RKO (cell line): ENCODE measurements at regions not wholly inside any gene's neighbourhood (a gene's known extent, or its start where the extent isn't known, plus 50 kb on each side); places are given as distances from the start of the nearest gene placed in this dataset.
A peak's percentile ranks its signal among the peaks of the same experiment; 100 is the strongest.
"Not testable (repeated sequence)": the region's sequence is repeated elsewhere in the genome, so short reads cannot be mapped to it uniquely, and the experiment has no call there.

Experiments
- DNase-seq: peaks from one replicate; pipeline ENCODE4 v3.0.0-alpha.2; 2016; ENCODE audit warnings: low spot score

DNA sequence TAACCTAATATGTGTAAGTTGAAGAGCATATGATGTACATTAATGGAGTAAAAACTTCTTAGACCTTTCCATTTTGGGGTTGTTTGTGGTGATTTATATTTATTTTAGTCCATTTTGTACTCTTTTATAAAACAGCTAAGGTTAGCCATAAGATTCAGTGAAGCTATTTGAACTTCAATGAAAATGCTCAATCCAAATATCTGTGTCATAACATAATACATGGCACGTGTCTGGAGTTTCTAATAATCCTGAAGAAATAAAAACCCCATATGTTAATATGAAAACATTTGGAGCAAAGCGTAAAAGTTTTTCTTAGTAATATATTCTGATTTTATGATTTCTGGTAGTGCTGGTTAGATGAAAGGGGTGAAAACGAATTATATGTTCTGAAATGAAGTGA is 1729.7 kb downstream of the PCDH9 start:
- no peak for DNase-seq

DNA sequence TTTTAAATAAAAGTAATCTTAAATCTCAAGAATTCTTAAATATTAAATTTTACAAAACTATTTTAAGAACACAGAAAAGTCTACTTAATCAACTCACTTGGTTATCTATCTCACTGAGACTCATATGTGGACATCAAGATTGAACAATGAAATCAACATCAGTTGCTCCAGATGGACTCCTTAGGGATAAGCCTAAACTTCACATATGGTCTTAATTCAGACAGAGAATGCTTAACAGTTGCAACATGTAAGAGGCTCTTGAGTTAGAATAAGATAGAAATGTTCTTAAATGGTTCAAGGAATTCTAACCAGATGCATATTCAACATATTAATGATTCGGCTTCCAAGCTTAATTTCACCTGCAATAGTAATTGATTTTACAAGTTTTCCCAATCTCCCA is 1730.9 kb downstream of the PCDH9 start:
- no peak for DNase-seq

DNA sequence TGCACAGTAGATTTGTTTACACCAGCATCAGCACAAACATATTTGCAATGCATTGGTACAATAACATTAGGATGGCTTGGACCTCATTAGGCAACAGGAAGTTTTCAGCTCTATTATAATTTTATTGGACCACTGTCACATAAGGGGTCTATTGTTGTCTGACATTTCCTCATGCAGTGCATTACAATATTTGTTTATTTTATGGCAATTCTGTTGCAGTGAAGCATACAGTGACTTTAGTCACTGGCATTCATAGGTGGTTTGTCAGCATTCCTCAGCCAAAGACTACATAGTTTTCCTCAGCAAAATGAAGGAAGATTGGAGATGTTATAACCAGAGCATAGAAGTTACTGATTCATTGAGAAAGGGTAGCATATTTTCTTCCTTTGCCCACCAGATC is 1732.9 kb downstream of the PCDH9 start:
- peak; percentile 28 for DNase-seq

DNA sequence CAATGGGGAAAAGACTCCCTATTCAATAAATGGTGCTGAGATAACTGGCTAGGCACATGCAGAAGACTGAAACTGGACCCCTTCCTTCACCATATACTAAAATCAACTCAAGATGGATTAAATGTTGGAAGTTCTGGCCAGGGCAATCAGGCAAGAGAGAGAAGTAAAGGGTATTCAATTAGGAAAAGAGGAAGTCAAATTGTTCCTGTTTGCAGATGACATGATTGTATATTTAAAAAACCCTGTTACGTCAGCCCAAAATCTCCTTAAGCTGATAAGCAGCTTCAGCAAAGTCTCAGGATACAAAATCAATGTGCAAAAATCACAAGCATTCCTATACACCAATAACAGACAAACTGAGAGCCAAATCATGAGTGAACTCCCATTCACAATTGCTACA is 1739.4 kb downstream of the PCDH9 start:
- DNase-seq, result not testable (repeated sequence)

DNA sequence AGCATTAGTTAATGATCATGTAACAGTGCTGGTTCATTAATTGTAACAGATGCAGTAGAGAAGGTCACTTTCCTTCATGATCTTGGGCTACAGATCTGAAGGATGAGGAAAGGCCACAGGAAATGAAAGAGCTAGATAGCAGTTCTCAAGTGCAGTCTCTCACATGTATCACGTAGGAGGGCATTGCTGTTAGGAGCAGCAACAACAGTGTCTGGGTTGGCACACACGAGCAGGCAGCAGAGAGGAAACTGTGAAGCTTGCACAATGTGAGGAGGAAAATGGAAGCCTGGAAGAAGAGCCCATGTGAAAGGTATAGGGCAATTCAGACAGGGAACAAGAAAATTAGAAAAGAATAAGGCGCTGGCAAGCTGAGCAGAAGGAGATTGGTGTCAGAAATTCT is 1741.5 kb downstream of the PCDH9 start:
- no peak for DNase-seq

DNA sequence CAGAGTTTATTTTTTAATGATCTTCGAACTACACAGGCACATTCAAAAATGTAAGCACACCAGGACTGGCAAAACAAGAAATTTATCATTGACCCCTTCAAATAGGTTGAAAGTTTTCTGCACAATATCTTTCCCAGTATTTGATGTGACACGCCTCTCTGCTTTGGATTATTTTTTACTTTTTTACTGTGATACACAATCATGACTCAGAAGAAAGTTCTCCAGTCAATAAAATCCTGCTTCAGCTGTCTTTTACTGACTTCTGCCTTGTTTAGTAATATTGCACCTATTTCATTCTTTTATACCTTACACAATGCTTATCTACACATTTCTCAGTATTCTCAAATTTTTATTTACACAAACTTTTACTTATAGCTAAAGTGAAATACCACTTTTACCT is 1750.4 kb downstream of the PCDH9 start:
- DNase-seq, result no peak

DNA sequence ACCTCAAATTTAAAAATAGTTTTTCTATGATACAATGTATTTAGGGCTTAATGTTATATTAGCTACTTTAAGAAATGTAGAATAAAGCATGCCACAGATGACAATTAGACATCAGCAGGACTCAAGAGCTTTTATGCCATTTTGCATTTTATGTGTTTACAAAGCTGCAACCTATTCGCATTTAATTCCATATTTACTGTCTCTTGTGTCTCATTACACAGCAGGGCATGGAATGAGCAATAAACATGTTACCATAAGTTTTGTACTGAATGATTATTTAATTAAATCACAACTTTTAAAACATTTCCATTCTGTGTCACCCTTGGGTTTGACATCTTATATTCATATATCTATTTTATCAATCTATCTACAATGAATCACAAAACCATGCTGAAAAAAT is 1756.9 kb downstream of the PCDH9 start:
- DNase-seq, result no peak

DNA sequence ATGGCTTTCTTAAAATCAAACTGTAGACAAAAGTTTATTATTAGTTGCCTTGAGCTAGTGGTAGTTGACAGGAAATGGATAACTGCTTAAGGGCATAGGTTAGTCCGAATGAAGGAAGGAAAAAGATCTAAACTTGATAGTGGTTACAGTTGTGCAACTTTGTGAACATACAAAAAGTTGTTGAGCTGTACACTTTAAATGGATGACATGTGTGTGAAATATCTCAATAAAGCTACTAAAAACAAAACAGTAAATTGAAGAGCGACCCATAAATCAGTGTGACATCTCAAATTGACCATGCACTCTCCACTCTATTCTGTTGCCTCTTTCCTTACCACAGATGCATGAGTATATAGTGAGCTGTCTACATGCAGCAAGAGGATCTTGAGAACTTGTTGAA is 1757.8 kb downstream of the PCDH9 start:
- no peak for DNase-seq

DNA sequence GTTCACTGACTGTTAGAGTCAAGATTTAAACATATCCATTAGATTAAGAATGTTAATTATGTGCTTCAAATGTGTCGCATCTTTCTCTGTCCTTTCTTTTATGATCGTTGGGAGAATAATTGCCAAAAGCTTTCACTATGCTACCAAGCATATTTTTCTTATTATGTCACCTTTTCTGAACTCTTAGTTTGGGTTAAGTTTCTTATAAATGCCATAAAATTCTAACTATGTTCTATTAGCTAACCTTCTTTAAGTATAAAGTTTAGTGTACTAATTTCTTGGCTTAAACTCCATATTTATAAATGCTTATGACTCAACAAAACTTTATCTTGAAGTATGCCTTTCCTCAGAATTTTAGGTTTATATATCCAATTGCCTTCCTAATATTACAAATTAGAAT is 1759.4 kb downstream of the PCDH9 start:
- no peak for DNase-seq

DNA sequence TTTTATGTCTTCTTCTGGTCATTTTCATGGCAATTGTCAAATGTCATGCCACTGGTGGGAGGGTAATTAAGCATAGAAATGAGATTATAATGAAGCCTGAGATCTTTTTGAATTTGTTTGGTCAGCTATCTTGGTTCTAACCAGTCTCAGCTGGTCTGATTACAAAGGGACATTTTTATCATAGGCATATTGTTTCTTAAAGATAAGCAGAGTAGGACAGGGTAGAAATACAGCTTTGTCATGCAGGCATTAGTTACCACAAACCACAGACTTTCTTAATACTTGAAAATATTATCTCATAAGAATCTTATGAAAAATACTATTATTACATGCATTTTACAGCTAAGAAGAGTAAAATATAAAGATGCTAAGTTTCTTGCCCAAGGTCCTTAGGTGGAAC is 1761.5 kb downstream of the PCDH9 start:
- DNase-seq, result no peak

DNA sequence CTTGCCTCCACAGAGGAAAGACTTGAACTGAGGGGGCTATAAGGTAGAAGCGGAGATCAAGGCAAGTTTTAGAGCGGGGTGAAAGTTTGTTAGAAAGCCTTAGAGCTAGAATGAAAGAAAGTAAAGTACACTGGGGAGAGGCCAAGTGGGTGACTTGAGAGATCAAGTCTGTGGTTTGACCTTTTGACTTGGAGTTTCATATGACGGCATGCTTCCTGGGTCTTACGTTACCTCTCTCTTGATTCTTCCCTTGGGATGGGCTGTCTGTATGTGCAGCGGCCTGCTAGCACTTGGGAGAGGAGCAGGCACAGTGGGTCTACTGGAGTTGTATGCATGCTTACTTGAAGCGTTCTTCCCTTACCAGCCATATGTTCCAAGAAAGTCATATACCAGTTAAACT is 1768.5 kb downstream of the PCDH9 start:
- no peak for DNase-seq

DNA sequence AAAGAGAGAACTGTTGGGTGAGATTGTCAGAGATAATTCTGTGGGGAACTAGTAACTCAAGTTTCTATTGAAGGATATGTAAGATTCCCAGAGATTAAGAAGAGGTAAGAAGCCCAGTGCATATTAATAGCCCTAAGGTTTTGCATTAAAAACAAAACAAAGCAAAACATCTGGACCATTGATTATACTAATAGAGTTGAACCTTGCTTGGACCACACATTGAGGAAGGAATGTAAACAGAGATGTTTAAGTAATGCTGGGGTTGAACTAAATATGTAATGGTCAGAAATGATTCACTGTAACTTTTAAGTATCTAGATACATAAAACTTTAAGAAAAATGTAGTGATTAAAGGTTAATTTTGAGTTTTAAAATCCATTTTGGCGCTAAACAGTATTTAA is 1770.0 kb downstream of the PCDH9 start:
- DNase-seq, result no peak

DNA sequence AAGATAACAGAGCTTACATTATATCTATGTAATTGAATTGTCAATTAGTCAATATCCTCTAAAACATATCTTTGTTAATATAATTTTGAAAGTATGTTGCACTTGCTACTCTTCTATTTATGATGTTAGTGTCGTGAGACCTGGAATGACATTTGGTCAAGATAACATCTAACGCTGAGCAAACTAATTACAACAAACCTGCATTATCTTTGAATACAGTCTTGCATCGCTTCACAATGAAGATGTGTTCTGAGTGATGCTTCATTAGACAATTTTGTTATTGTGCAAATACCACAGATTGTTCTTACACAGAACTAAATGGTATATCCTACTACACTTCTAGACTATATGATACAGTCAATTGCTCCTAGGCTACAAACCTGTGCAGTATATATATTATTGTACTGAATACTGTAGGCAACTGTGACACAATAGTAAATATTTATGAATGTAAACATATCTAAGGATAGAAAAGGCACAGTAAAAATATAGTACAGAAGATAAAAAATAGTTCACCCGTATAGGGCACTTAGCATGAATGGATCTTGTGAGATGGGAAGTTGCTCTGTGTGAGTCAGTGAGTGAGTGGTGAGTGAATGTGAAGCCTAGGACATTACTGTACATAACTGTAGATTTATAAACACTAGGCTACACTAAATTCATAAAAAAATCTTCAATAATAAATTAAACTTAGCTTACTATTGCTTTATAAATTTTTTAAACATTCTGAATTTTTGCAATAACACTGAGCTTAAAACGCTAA is 1773.8 kb downstream of the PCDH9 start:
- no peak for DNase-seq

DNA sequence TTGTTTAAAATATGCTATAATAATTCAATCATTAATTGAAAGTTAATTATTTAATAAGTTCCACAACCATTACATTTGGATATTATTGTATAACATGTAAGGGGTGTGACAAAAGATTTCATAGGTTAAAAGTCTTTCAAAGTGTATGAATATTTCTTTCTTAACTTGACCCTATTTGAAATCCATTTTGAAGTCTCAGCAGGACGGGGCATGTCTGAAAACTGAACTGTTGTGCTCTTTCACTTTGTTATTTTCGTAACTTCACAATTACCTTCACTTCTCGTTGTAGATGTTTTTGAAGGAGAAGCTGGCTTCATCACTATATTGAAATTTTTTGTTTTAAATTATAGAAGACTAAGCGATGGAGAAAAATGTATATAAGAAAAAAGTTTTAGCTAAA is 1775.7 kb downstream of the PCDH9 start:
- no peak for DNase-seq

DNA sequence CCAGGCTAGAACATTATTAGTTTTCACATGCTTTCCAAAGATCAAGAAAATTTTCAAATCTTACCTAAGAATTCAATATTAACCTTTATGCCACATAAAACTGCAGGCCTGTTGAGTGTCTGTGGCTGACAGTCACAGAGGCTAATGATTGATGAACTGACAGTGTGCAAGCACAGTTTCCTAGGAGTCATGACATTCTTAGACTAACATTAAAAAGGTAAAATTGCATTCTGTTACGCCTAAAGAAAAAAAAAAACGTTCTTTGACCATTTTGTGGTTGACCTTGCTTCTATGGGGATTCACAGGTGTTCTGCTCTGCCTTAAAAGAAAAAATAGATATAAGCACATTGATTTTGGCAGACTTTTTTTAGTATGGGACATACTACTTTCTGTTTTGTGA is 1776.2 kb downstream of the PCDH9 start:
- DNase-seq, result no peak

DNA sequence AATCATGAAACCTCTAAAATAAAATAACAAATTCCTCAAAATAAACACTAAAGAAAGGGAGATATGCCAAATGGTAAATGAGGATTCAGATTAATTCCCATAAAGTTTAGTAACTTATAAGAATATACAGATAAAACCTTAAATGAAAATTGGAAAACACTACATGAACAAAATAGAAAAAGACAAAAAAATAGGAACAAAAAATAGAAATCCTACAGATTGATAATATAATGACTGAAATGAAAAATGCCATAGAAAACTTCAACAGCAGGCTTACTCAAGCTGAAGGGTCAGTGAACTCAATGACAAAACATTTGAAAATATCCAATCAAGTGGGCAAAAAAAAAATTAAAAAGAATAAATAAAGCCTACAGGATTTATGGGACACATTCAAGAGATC is 1784.8 kb downstream of the PCDH9 start:
- no peak for DNase-seq

DNA sequence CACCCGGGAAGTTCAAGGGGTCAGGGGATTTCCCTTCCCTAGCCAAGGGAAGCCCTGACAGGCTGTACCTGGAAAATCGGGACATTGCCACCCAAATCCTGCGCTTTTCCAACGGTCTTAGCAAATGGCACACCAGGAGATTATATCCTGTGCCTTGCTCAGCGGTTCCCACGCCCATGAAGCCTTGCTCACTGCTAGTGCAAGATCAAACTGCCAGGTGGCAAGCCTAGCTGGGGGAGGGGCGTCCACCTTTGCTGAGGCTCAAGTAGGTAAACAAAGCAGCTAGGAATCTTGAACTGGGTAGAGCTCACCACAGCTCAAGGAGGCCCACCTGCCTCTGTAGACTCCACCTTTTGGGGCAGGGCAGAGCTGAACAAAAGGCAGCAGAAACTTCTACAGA is 1794.5 kb downstream of the PCDH9 start:
- DNase-seq, result no peak

DNA sequence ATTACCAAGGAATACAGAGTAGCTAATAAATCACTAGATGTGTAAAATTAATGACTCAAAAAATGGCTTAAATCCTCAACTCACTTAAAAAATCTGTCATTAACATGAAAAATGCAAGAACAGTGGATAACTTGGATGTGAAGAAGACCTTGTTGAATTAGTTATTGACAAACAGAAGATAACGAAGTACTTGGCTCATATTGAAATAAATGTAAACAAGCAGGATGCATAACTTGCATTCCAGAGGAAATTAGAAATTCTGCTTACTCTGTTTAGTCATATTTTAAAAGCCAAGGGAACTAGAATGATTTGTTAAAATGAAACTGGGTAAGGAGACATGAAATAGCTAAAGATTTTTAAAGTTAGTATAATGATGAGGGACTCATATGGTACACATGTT is 1812.2 kb downstream of the PCDH9 start:
- DNase-seq, result no peak

DNA sequence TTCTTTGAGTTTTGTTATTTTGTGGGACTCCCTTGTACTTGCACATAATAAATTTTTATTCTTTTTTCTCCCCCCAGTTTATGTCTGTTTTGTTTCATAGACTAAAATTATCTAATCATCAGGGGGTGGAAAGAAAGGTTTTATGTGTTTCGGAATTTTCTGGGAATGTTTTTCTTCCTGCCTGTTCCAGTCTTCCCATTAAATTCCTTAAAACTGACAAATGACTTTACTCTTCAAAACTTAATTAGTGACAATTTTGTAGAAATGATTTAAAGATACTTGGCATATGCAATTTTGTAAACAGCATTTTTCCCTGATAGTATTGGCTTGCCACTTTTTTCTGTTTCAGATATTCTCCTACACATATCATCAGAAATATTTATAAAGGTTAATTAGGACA is 1813.4 kb downstream of the PCDH9 start:
- DNase-seq, result no peak

DNA sequence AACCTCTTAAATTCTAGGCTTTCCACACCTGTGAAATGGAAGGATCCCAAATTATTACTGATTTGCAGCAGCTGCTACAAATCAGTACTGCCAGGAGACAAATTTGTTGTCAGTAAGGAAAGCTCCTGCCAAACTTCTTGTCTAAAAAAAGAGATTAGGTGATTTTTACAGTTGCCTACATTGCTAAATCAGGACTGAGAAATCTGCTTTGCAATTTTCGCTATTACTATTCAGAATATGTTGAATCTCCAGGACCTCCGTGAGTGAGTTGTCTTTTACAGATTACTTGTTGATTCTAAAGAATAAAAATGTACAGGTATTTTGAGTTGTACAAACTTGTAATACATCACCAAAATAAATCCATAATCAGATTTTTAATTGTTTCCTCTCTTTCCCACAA is 1815.9 kb downstream of the PCDH9 start:
- DNase-seq, result no peak

DNA sequence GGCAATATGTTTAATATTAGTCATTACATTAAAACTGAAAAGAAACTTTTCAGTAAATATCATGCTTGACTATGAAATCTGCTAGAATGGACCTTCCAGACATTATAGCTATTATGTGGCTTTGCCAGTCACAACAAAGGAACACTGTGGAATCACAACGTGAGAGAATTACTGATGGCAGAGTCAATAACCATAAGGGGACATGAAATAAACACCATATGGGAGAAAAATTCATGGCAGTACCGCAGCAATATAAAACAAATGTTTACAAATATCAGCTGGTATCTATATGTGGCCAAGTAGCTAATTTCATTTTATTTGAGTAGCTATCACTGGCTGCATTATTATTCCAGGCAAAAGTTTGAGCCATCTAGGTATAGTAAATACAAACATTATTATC is 1818.6 kb downstream of the PCDH9 start:
- no peak for DNase-seq

DNA sequence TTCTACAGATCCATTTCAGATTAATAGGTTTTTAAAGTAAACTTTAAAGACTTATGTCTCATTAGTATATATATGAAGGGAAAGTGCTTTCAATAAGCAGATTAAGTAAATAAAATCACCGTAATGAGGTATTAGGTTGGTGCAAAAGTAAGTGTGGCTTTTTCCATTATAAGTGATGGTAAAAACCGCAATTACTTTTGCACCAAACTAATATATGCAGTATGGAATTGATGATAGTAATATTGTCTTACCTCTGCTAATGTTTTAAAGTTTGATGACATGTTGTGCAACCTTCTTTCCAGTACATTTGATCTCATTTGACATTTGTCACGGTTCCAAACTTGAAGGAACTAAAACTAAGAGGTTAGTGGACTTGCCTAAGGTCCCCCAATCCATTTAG is 1819.3 kb downstream of the PCDH9 start:
- no peak for DNase-seq

DNA sequence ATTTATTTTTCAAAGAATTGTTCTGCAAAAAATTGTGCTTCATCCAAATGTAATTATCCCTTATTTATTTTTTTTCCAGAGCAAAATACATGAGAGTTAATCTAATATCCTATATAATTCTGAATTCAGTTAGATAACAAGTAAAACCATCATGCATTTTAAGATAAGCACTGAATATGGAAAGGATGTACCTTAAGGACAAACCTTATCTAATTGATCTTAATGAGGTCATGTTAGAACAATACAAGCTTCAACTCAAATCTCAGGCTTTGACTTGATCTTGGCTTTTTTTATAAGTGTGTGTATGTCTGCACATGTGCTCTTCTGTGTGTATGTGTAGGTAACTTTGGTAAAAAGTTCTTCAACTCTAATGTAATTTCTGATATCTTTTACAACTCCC is 1828.8 kb downstream of the PCDH9 start:
- DNase-seq, result no peak

DNA sequence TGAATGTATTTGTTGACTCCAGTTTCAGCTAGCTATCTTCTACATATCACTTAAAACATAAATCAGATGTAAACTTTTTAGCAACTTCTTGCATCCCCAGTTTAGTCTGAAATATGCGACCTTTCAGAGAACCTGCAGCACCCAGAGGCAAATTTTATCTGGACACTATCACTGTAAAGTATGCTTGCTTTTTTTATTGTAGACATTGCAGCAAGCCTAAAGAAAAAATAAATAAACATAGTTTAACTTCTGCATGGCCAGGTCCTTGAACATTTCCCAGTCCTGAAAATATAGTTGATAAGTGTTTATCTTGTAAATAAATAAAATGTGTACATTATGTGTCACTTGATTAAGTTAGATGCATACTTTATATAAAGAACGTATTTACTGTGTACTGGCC is 1829.4 kb downstream of the PCDH9 start:
- no peak for DNase-seq
